ENCODE measurements at regions not wholly inside any gene's neighbourhood (a gene's known extent, or its start where the extent isn't known, plus 50 kb on each side); places are given as distances from the start of the nearest gene placed in this dataset.

DNA sequence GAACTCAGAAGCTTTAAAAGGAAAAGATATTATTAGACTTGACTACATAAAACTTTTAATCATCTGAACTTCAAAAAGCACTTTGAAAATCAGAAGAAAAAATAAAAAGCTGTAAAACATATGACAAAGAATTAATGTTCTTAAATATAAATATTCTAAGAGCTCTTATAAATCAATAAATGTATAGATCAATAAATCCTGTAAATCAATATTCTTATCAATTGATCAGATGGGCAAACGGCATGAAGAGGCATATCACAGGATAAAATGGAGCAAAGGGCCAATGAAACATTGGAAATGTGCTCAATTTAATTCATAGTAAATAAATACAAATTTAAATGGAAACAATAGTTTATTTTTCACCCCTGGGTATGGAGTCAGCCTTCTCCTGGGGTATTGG, 66.1 kb upstream of the SMYD2 start:
- TF ChIP-seq PAX5 (IDR thresholded peaks at IDR 0.05; ENCODE audit: insufficient read depth, low read length, severe bottlenecking) (no peak), SPI1 (IDR thresholded peaks at IDR 0.05; ENCODE audit: low read depth, low read length) (no peak), POLR2A (IDR thresholded peaks at IDR 0.05; ENCODE audit: low read depth, low read length) (no peak), POLR2AphosphoS5 (IDR thresholded peaks at IDR 0.05; ENCODE audit: low read depth, low read length) (no peak), POU2F2 (IDR thresholded peaks at IDR 0.05; ENCODE audit: low read depth, low read length) (no peak), TAF1 (IDR thresholded peaks at IDR 0.05; ENCODE audit: low read depth, low read length) (no peak)
- FAIRE-seq (no peak), DNase-seq (ENCODE audit: insufficient read length, low spot score) (no peak)

DNA sequence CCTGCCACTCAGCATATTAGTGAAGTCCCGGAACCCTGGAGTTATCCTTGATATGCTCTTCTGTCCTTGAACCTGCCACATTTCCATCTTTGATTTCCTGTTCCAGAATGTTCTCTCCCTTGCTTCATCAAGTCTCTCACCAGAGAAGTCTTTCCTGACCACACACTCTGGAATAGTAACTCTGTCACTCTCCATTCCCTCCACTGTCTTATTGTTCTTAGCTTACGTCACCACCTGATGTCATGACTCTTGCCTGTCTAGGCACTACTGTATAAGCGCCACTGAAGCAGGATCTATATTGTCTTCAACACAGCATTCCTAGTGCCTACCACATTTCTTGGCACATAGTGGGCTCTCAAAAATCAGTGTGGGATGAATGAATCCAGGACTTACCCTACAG, 65.4 kb upstream of the SMYD2 start:
- FAIRE-seq (no peak), DNase-seq (ENCODE audit: insufficient read length, low spot score) (no peak)
- TF ChIP-seq POLR2AphosphoS5 (IDR thresholded peaks at IDR 0.05; ENCODE audit: low read depth, low read length) (no peak), POU2F2 (IDR thresholded peaks at IDR 0.05; ENCODE audit: low read depth, low read length) (no peak), PAX5 (IDR thresholded peaks at IDR 0.05; ENCODE audit: insufficient read depth, low read length, severe bottlenecking) (no peak), SPI1 (IDR thresholded peaks at IDR 0.05; ENCODE audit: low read depth, low read length) (no peak), TAF1 (IDR thresholded peaks at IDR 0.05; ENCODE audit: low read depth, low read length) (no peak), POLR2A (IDR thresholded peaks at IDR 0.05; ENCODE audit: low read depth, low read length) (no peak)

DNA sequence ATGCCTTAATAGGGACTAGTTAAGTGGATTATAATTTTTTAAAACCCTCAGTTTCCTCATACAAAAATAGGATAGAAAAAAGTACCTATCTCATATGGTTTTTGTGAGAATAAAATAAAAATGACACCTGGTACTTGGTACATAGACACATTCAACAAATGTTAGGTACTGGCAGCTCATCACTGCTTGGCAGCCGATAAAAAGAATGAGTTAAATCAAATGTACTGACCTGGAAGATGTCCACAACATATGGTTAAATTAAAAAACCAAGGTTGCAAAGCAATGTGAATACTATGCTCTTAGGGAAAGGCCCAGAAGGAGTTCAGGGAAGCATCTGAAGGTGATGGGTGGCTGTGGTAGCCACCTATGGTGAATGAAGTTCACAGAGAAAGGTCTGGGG, 64.9 kb upstream of the SMYD2 start:
- FAIRE-seq (no peak), DNase-seq (ENCODE audit: insufficient read length, low spot score) (no peak)
- no peak for TF ChIP-seq POLR2A (IDR thresholded peaks at IDR 0.05; ENCODE audit: low read depth, low read length)

DNA sequence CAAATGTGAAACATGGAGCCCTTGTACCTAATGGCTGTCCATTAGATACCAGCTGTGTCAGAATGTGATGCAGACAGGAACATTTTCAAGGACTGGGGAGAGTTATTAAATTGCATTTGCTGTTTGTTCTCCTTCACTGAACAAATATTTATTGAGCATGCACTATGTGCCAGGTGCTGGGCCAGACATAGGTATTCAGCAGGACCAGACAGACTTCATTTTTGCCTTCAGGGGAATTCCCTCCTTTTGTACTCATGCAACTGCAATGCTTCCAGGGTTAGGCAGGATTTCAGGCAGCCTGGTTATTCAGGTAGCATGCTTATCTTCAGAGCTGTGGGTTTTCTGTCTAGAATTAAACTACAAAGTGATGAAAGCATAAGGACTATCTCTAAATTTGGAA, 64.2 kb upstream of the SMYD2 start:
- no peak for TF ChIP-seq TAF1 (IDR thresholded peaks at IDR 0.05; ENCODE audit: low read depth, low read length)
- no peak for TF ChIP-seq SPI1 (IDR thresholded peaks at IDR 0.05; ENCODE audit: low read depth, low read length)
- TF ChIP-seq POU2F2 (IDR thresholded peaks at IDR 0.05; ENCODE audit: low read depth, low read length): no peak
- TF ChIP-seq POLR2A (IDR thresholded peaks at IDR 0.05; ENCODE audit: low read depth, low read length): no peak
- TF ChIP-seq POLR2AphosphoS5 (IDR thresholded peaks at IDR 0.05; ENCODE audit: low read depth, low read length): no peak
- TF ChIP-seq PAX5 (IDR thresholded peaks at IDR 0.05; ENCODE audit: insufficient read depth, low read length, severe bottlenecking): no peak
- FAIRE-seq (no peak), DNase-seq (ENCODE audit: insufficient read length, low spot score) (no peak)

DNA sequence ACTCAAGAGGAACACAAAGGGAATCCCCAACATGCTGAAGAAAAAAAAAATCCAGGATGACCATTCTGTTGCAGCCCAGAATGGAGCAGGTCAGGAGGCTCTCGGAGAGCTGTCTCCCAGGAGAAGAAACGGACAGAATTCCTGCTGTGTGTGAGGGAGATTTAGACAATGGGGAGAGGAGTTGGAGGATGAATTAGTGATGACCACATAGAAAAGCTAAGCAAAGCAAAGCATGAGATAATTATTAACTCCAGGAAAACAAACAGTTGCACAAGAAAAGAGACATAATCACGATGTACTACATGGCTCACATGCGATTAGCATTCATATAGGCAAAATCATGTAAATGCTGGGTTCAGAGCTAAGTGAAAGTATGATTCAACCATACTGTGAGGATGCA, 61.1 kb upstream of the SMYD2 start:
- TF ChIP-seq POLR2A (IDR thresholded peaks at IDR 0.05; ENCODE audit: low read depth, low read length) (no peak), TAF1 (IDR thresholded peaks at IDR 0.05; ENCODE audit: low read depth, low read length) (no peak), POLR2AphosphoS5 (IDR thresholded peaks at IDR 0.05; ENCODE audit: low read depth, low read length) (no peak)
- DNase-seq (ENCODE audit: insufficient read length, low spot score) (no peak), FAIRE-seq (no peak)

DNA sequence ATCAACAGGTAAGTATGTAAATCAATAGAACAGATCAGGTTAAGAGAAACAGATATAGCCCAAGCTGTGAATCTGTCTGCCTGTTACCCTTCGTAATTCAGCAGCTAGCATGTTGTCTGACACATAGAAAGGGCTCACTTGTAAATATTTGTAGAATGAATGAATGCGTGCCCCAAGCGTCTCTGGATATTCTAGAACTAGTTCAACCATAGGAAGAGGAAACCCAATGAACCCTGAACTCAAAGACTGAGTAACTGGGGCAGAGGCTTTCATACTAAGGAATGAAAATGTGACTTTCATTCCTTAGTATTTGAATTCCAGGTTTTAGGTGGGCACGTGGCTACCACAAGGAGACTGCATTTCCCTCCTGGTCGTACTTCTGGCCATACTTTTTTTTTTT, 60.1 kb upstream of the SMYD2 start:
- TF ChIP-seq POLR2A (IDR thresholded peaks at IDR 0.05; ENCODE audit: low read depth, low read length) (no peak), POLR2AphosphoS5 (IDR thresholded peaks at IDR 0.05; ENCODE audit: low read depth, low read length) (no peak), POU2F2 (IDR thresholded peaks at IDR 0.05; ENCODE audit: low read depth, low read length) (no peak)
- FAIRE-seq: no peak
- DNase-seq (ENCODE audit: insufficient read length, low spot score): no peak

DNA sequence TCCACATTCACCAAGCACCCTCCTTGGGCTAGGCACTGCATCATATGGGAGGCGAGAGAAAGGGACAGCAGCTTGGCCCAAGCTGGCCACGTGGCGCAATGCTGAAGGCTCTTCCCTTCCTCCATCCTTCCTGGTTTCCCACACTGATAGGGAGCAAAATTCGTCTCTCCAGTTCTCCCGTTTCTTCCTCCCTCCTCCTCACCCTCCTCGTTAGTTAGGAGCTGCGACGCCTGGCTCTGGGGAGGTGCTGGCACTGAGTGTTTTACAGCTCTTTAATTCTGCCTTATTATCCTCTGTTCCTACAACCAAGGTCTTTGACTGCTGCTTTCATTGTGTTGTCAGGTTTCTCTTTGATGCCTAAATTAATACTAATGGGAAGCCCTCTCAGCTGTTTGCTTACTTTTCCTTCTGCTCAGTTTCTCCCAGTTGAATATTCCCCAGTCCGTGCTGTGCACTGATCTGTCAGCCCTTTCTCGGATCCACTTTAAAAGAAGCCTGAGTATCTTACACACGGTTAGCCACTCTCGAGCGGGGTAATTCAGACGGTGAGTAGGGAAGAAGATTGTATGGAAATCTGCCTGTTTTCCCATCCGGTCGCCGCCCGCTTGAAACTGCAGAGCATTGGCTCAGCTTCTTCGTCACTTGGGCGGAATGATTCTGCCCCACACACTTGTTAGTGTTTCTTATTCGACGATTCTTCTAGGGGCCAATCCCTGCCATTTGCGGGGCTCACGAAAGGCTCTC, 56.2 kb upstream of the SMYD2 start:
- no peak for TF ChIP-seq PAX5 (IDR thresholded peaks at IDR 0.05; ENCODE audit: insufficient read depth, low read length, severe bottlenecking)
- TF ChIP-seq POLR2A (IDR thresholded peaks at IDR 0.05; ENCODE audit: low read depth, low read length): no peak
- TF ChIP-seq TAF1 (IDR thresholded peaks at IDR 0.05; ENCODE audit: low read depth, low read length): no peak
- no peak for TF ChIP-seq POU2F2 (IDR thresholded peaks at IDR 0.05; ENCODE audit: low read depth, low read length)
- no peak for TF ChIP-seq POLR2AphosphoS5 (IDR thresholded peaks at IDR 0.05; ENCODE audit: low read depth, low read length)
- FAIRE-seq (no peak), DNase-seq (ENCODE audit: insufficient read length, low spot score) (no peak)

DNA sequence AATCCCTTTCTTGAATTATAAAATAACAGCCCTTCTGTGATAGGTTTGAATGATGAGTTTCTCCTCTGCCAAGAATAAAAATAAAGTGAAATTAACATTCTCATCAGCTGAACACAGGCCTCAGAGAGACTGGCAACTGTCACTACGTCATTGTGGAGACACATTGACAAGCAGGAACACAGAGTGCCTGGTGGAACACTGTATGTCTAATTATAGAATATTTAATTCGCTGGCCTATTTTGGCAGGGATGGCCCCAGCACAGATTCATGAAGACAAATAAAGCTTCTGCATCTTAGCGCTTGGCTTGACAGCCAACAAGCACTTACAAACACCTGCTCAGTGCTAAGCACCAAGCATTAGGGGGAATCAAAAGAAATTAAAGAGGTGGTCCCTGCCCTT, 52.0 kb upstream of the SMYD2 start:
- DNase-seq (ENCODE audit: insufficient read length, low spot score) (no peak), FAIRE-seq (no peak)
- no peak for TF ChIP-seq POU2F2 (IDR thresholded peaks at IDR 0.05; ENCODE audit: low read depth, low read length)
- TF ChIP-seq POLR2AphosphoS5 (IDR thresholded peaks at IDR 0.05; ENCODE audit: low read depth, low read length): no peak
- TF ChIP-seq SPI1 (IDR thresholded peaks at IDR 0.05; ENCODE audit: low read depth, low read length): no peak
- no peak for TF ChIP-seq TAF1 (IDR thresholded peaks at IDR 0.05; ENCODE audit: low read depth, low read length)
- TF ChIP-seq PAX5 (IDR thresholded peaks at IDR 0.05; ENCODE audit: insufficient read depth, low read length, severe bottlenecking): no peak
- TF ChIP-seq POLR2A (IDR thresholded peaks at IDR 0.05; ENCODE audit: low read depth, low read length): no peak

DNA sequence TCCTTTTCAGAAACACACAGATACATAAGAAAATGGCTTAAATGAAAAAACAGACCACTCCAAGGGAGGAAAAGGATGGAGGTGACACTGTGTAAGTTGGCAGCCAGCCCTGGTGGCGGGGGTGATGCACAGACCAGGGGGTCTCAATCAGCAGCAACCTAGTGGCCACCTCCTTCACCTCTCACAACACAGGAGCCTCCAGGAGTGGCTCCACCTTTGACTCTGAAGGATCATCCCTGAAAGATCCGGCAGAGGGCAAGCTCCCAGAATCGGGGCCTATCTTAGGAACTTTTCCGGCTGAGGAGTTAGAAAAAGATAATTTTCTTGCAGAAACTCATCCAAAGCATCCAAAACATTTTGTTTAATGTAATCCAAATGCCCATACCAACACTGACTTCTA, 51.2 kb upstream of the SMYD2 start:
- FAIRE-seq: no peak
- TF ChIP-seq TAF1 (IDR thresholded peaks at IDR 0.05; ENCODE audit: low read depth, low read length) (no peak), POLR2A (IDR thresholded peaks at IDR 0.05; ENCODE audit: low read depth, low read length) (no peak), POLR2AphosphoS5 (IDR thresholded peaks at IDR 0.05; ENCODE audit: low read depth, low read length) (no peak), POU2F2 (IDR thresholded peaks at IDR 0.05; ENCODE audit: low read depth, low read length) (no peak), SPI1 (IDR thresholded peaks at IDR 0.05; ENCODE audit: low read depth, low read length) (no peak), PAX5 (IDR thresholded peaks at IDR 0.05; ENCODE audit: insufficient read depth, low read length, severe bottlenecking) (no peak)
- DNase-seq (ENCODE audit: insufficient read length, low spot score): no peak

Measured in GM12891 (cell line).